ENCODE measurements at regions not wholly inside any gene's neighbourhood (a gene's known extent, or its start where the extent isn't known, plus 50 kb on each side); places are given as distances from the start of the nearest gene placed in this dataset.

DNA sequence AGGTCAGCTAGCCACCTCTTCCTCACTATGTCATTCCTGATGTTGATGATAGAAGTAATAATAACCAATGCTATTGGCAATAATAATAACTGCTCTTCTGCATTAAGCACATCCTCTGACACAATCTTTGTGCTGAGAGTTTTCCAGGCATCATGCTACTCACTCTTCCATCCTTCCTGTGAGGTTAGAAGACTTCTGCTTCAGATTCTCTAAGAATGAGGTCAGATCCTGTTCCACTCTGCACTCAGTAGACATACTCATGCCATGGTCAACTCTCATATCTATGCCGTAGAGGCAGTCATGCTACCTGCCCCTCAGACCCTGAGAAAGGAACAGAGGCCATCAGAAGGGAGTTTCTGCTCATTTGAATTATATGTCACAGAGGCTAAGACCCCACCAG lies 98.1 kb upstream of the TOP1 start:
- TF ChIP-seq, protein P1, sequence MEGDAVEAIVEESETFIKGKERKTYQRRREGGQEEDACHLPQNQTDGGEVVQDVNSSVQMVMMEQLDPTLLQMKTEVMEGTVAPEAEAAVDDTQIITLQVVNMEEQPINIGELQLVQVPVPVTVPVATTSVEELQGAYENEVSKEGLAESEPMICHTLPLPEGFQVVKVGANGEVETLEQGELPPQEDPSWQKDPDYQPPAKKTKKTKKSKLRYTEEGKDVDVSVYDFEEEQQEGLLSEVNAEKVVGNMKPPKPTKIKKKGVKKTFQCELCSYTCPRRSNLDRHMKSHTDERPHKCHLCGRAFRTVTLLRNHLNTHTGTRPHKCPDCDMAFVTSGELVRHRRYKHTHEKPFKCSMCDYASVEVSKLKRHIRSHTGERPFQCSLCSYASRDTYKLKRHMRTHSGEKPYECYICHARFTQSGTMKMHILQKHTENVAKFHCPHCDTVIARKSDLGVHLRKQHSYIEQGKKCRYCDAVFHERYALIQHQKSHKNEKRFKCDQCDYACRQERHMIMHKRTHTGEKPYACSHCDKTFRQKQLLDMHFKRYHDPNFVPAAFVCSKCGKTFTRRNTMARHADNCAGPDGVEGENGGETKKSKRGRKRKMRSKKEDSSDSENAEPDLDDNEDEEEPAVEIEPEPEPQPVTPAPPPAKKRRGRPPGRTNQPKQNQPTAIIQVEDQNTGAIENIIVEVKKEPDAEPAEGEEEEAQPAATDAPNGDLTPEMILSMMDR (IDR thresholded peaks at IDR 0.05 in 8 of 11, conservative IDR thresholded peaks at IDR 0.05 in 3 of 11), result no peak
- no peak for TF ChIP-seq POLR2AphosphoS5 (IDR thresholded peaks at IDR 0.05)

Data from spleen (tissue), 7 donors.